Brain pericyte (primary cell): ENCODE measurements at regions not wholly inside any gene's neighbourhood (a gene's known extent, or its start where the extent isn't known, plus 50 kb on each side); places are given as distances from the start of the nearest gene placed in this dataset.
"Not testable (repeated sequence)": the region's sequence is repeated elsewhere in the genome, so short reads cannot be mapped to it uniquely, and the experiment has no call there.

Experiments used
- DNase-seq: peaks from one replicate; pipeline ENCODE4 v3.0.0-alpha.2; 2012; ENCODE audit warnings: low read depth, low spot score

GRCh38 chr11:127873478-127873877, 713.9 kb downstream of the ETS1 start:
- no peak for DNase-seq

- DNase-seq: no peak
These were observed 721.2 kb downstream of the ETS1 start for GRCh38 chr11:127866109-127866508.

GRCh38 chr11:127864861-127865260, 722.5 kb downstream of the ETS1 start:
- DNase-seq: no peak

- no peak for DNase-seq
These were observed 725.0 kb downstream of the ETS1 start for GRCh38 chr11:127862406-127862805.

- DNase-seq: no peak
These were observed 727.4 kb downstream of the ETS1 start for GRCh38 chr11:127859941-127860354.

GRCh38 chr11:127844876-127845275, 742.5 kb downstream of the ETS1 start:
- no peak for DNase-seq

GRCh38 chr11:127843483-127844396, 743.6 kb downstream of the ETS1 start:
- no peak for DNase-seq

- no peak for DNase-seq
These were observed 762.2 kb downstream of the ETS1 start for GRCh38 chr11:127825183-127825582.

GRCh38 chr11:127818625-127819024, 768.7 kb downstream of the ETS1 start:
- no peak for DNase-seq

- DNase-seq: no peak
These were observed 770.4 kb downstream of the ETS1 start for GRCh38 chr11:127816962-127817361.

GRCh38 chr11:127815331-127815730, 772.0 kb downstream of the ETS1 start:
- DNase-seq: no peak

- DNase-seq: no peak
These were observed 780.9 kb downstream of the ETS1 start for GRCh38 chr11:127806501-127806900.

GRCh38 chr11:127805771-127806170, 781.6 kb downstream of the ETS1 start:
- no peak for DNase-seq

GRCh38 chr11:127804747-127805400, 782.5 kb downstream of the ETS1 start:
- no peak for DNase-seq

- DNase-seq: no peak
These were observed 783.6 kb downstream of the ETS1 start for GRCh38 chr11:127803755-127804154.

- DNase-seq: no peak
These were observed 786.2 kb downstream of the ETS1 start for GRCh38 chr11:127800989-127801688.

GRCh38 chr11:127795326-127795725, 792.0 kb downstream of the ETS1 start:
- DNase-seq: no peak

- no peak for DNase-seq
These were observed 791.3 kb upstream of the KIRREL3 start for GRCh38 chr11:127791844-127792243.

GRCh38 chr11:127790592-127790991, 790.0 kb upstream of the KIRREL3 start:
- no peak for DNase-seq

GRCh38 chr11:127789927-127790326, 789.4 kb upstream of the KIRREL3 start:
- DNase-seq: no peak

GRCh38 chr11:127772938-127773337, 772.4 kb upstream of the KIRREL3 start:
- not testable (repeated sequence) for DNase-seq

- not testable (repeated sequence) for DNase-seq
These were observed 768.4 kb upstream of the KIRREL3 start for GRCh38 chr11:127768931-127769330.
